ENCODE measurements at regions not wholly inside any gene's neighbourhood (a gene's known extent, or its start where the extent isn't known, plus 50 kb on each side); places are given as distances from the start of the nearest gene placed in this dataset.

DNA sequence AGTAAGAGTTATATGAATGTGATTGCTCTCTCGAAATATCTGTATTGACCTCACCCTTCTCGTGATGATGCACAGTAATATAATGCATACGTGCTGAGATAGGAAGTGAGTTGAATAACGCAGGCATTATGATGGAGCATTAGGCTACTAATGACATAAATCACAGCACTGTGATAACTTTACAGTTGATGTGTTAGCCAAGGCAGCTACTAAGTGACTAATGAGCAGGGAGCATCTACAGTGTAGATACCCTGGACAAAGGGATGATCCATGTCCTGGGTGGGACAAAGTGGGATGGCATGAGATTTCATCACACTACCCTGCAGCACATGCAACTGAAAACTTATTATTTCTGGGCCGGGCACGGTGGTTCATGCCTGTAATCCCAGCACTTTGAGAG lies 68.4 kb downstream of the HDGFL1 start:
- DNase-seq (ENCODE audit: low spot score), result no peak
- H3K9me3 ChIP-seq (ENCODE audit: control insufficient read depth in 4 of 4, low read length in 3 of 4), result no peaks in the 10 kb centered on the region
- H3K27ac ChIP-seq (ENCODE audit: low read depth in 1 of 2, low read length in 2 of 2), result no peak overlapping the region
- H3K9ac ChIP-seq (ENCODE audit: low read depth in 1 of 2, low read length in 2 of 2), result no peak overlapping the region
- no peaks in the 10 kb centered on the region for H3K4me1 ChIP-seq (ENCODE audit: control insufficient read depth in 4 of 4, insufficient read depth in 4 of 4, low read length in 3 of 4)
- no peaks in the 10 kb centered on the region for H3K27me3 ChIP-seq (ENCODE audit: control insufficient read depth in 4 of 4, insufficient read depth in 4 of 4, low read length in 3 of 4)
- H3K36me3 ChIP-seq (ENCODE audit: control insufficient read depth in 4 of 4, insufficient read depth in 3 of 4, low read depth in 1 of 4, low read length in 3 of 4), result no peaks in the 10 kb centered on the region
- 89% methylated on average over 6 of the region's 6 CpGs for WGBS
- no peak overlapping the region for H3K4me3 ChIP-seq (ENCODE audit: low read depth in 1 of 3, low read length in 3 of 3)
- TF ChIP-seq, protein P1, sequence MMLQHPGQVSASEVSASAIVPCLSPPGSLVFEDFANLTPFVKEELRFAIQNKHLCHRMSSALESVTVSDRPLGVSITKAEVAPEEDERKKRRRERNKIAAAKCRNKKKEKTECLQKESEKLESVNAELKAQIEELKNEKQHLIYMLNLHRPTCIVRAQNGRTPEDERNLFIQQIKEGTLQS (IDR thresholded peaks at IDR 0.05), result no peak
- no peak for TF ChIP-seq JUND (IDR thresholded peaks at IDR 0.05)
- TF ChIP-seq, protein P2, sequence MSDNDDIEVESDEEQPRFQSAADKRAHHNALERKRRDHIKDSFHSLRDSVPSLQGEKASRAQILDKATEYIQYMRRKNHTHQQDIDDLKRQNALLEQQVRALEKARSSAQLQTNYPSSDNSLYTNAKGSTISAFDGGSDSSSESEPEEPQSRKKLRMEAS (IDR thresholded peaks at IDR 0.05), result no peak
- no peak for TF ChIP-seq FOXA1 (IDR thresholded peaks at IDR 0.05)
- TF ChIP-seq SP1 (IDR thresholded peaks at IDR 0.05), result no peak
- TF ChIP-seq, protein P3, sequence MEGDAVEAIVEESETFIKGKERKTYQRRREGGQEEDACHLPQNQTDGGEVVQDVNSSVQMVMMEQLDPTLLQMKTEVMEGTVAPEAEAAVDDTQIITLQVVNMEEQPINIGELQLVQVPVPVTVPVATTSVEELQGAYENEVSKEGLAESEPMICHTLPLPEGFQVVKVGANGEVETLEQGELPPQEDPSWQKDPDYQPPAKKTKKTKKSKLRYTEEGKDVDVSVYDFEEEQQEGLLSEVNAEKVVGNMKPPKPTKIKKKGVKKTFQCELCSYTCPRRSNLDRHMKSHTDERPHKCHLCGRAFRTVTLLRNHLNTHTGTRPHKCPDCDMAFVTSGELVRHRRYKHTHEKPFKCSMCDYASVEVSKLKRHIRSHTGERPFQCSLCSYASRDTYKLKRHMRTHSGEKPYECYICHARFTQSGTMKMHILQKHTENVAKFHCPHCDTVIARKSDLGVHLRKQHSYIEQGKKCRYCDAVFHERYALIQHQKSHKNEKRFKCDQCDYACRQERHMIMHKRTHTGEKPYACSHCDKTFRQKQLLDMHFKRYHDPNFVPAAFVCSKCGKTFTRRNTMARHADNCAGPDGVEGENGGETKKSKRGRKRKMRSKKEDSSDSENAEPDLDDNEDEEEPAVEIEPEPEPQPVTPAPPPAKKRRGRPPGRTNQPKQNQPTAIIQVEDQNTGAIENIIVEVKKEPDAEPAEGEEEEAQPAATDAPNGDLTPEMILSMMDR (IDR thresholded peaks at IDR 0.05; ENCODE audit: low read depth, low read length, missing input control), result no peak
- TF ChIP-seq HNF4A (conservative IDR thresholded peaks at IDR 0.05), result no peak
- TF ChIP-seq, protein P4, sequence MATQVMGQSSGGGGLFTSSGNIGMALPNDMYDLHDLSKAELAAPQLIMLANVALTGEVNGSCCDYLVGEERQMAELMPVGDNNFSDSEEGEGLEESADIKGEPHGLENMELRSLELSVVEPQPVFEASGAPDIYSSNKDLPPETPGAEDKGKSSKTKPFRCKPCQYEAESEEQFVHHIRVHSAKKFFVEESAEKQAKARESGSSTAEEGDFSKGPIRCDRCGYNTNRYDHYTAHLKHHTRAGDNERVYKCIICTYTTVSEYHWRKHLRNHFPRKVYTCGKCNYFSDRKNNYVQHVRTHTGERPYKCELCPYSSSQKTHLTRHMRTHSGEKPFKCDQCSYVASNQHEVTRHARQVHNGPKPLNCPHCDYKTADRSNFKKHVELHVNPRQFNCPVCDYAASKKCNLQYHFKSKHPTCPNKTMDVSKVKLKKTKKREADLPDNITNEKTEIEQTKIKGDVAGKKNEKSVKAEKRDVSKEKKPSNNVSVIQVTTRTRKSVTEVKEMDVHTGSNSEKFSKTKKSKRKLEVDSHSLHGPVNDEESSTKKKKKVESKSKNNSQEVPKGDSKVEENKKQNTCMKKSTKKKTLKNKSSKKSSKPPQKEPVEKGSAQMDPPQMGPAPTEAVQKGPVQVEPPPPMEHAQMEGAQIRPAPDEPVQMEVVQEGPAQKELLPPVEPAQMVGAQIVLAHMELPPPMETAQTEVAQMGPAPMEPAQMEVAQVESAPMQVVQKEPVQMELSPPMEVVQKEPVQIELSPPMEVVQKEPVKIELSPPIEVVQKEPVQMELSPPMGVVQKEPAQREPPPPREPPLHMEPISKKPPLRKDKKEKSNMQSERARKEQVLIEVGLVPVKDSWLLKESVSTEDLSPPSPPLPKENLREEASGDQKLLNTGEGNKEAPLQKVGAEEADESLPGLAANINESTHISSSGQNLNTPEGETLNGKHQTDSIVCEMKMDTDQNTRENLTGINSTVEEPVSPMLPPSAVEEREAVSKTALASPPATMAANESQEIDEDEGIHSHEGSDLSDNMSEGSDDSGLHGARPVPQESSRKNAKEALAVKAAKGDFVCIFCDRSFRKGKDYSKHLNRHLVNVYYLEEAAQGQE (IDR thresholded peaks at IDR 0.05), result no peak
- no peak for TF ChIP-seq RXRA (IDR thresholded peaks at IDR 0.05)
- TF ChIP-seq NR2F2 (IDR thresholded peaks at IDR 0.05), result no peak
- no peak for TF ChIP-seq EGR1 (IDR thresholded peaks at IDR 0.05; ENCODE audit: low read depth in 2 of 2)
- no peak for TF ChIP-seq FOXA2 (IDR thresholded peaks at IDR 0.05)
- no peak for TF ChIP-seq HNF4G (IDR thresholded peaks at IDR 0.05)
- TF ChIP-seq GABPA (IDR thresholded peaks at IDR 0.05 in 1 of 2, conservative IDR thresholded peaks at IDR 0.05 in 1 of 2), result no peak
- no peak for TF ChIP-seq TAF1 (conservative IDR thresholded peaks at IDR 0.05)
- no peak for TF ChIP-seq RAD21 (IDR thresholded peaks at IDR 0.05)
- TF ChIP-seq, protein P5, sequence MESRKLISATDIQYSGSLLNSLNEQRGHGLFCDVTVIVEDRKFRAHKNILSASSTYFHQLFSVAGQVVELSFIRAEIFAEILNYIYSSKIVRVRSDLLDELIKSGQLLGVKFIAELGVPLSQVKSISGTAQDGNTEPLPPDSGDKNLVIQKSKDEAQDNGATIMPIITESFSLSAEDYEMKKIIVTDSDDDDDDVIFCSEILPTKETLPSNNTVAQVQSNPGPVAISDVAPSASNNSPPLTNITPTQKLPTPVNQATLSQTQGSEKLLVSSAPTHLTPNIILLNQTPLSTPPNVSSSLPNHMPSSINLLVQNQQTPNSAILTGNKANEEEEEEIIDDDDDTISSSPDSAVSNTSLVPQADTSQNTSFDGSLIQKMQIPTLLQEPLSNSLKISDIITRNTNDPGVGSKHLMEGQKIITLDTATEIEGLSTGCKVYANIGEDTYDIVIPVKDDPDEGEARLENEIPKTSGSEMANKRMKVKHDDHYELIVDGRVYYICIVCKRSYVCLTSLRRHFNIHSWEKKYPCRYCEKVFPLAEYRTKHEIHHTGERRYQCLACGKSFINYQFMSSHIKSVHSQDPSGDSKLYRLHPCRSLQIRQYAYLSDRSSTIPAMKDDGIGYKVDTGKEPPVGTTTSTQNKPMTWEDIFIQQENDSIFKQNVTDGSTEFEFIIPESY (IDR thresholded peaks at IDR 0.05), result no peak

DNA sequence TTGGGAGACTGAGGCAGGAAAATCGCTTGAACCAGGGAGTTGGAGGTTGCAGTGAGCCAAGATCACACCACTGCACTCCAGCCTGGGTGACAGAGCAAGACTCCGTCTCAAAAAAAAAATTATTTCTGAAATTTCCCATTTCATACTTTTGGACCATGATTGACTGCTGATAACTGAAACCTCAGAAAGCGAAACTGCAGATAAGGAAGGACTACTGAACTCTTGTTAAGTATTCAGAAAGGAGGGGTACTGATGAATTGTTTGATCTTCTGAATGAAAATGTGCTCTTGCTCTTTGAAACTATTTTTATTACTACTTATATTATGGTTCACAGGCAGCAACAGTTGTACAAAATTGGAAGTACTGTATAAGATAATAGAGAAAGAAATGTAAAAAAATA lies 69.0 kb downstream of the HDGFL1 start:
- no peak overlapping the region for H3K9ac ChIP-seq (ENCODE audit: low read depth in 1 of 2, low read length in 2 of 2)
- no peaks in the 10 kb centered on the region for H3K27me3 ChIP-seq (ENCODE audit: control insufficient read depth in 4 of 4, insufficient read depth in 4 of 4, low read length in 3 of 4)
- no peak overlapping the region for H3K4me3 ChIP-seq (ENCODE audit: low read depth in 1 of 3, low read length in 3 of 3)
- H3K9me3 ChIP-seq (ENCODE audit: control insufficient read depth in 4 of 4, low read length in 3 of 4), result no peaks in the 10 kb centered on the region
- H3K4me1 ChIP-seq (ENCODE audit: control insufficient read depth in 4 of 4, insufficient read depth in 4 of 4, low read length in 3 of 4), result no peaks in the 10 kb centered on the region
- no peaks in the 10 kb centered on the region for H3K36me3 ChIP-seq (ENCODE audit: control insufficient read depth in 4 of 4, insufficient read depth in 3 of 4, low read depth in 1 of 4, low read length in 3 of 4)
- WGBS, result 72% methylated on average over 3 of the region's 3 CpGs
- DNase-seq (ENCODE audit: low spot score), result no peak
- H3K27ac ChIP-seq (ENCODE audit: low read depth in 1 of 2, low read length in 2 of 2), result no peak overlapping the region
- TF ChIP-seq, protein P4 (IDR thresholded peaks at IDR 0.05), result no peak
- no peak for TF ChIP-seq HNF4A (conservative IDR thresholded peaks at IDR 0.05)
- TF ChIP-seq FOXA1 (IDR thresholded peaks at IDR 0.05), result no peak
- no peak for TF ChIP-seq HNF4G (IDR thresholded peaks at IDR 0.05)
- TF ChIP-seq, protein P5 (IDR thresholded peaks at IDR 0.05), result no peak
- no peak for TF ChIP-seq RAD21 (IDR thresholded peaks at IDR 0.05)
